Endothelial cell of umbilical vein (primary cell): ENCODE measurements at regions not wholly inside any gene's neighbourhood (a gene's known extent, or its start where the extent isn't known, plus 50 kb on each side); places are given as distances from the start of the nearest gene placed in this dataset.

Source experiments
- BruUV-seq: library from RNA; stranded (reverse); fragments of 400-500 nt; replicated peaks from 2 replicates; lab custom pipeline; 2021; lab: Mats Ljungman, UMichigan
- CTCF ChIA-PET: fragments of 300-600, 350-600 bp; sonication (Branson Sonifier 250); formaldehyde crosslinking; loops from one replicate; lab custom pipeline; 2021; ENCODE audit warnings: antibody characterized with exemption, inconsistent platforms; lab: Charles Lee
- POLR2A ChIA-PET: fragments of 300-600, 350-600 bp; sonication (Branson Sonifier 250); formaldehyde crosslinking; loops from one replicate; lab custom pipeline; 2021; ENCODE audit warnings: antibody characterized with exemption, inconsistent platforms; lab: Charles Lee
- DNase-seq: peaks from one replicate; pipeline ENCODE4 v3.0.0-alpha.2; 2011; ENCODE audit warnings: low read depth, low spot score
- FAIRE-seq: peaks from 2 replicates; lab custom pipeline; 2011; peaks lifted over from hg19 to GRCh38; lab: Jason Lieb, UNC
- H2AFZ ChIP-seq: 2 replicates; pipeline ENCODE4 v1.6.0; 2012; ENCODE audit warnings: low read depth, low read length, control low read depth, inconsistent platforms
- H3K27ac ChIP-seq: 2 replicates; pipeline ENCODE4 v1.5.1; 2011; ENCODE audit warnings: low read depth, mild to moderate bottlenecking, control low read depth, low read length, moderate library complexity; ENCODE audit not compliant: insufficient read depth
- H3K27me3 ChIP-seq, 2 experiments: 2 replicates each; pipeline versions ENCODE4 v1.6.0 to v1.6.1; 2011; ENCODE audit warnings: low read length in 2 of 2, mixed read lengths in 1 of 2; ENCODE audit not compliant: control insufficient read depth in 2 of 2, insufficient read depth in 2 of 2
- H3K36me3 ChIP-seq, 2 experiments: 2 replicates in 1 of 2; 3 replicates in 1 of 2; pipeline ENCODE4 v1.5.1; 2011; ENCODE audit warnings: low read length in 2 of 2, mild to moderate bottlenecking in 1 of 2, moderate library complexity in 1 of 2; ENCODE audit not compliant: control insufficient read depth in 2 of 2, insufficient read depth in 2 of 2; ENCODE audit errors: extremely low read depth in 1 of 2
- H3K4me1 ChIP-seq: 3 replicates; pipeline ENCODE4 v1.5.1; 2011; ENCODE audit warnings: mild to moderate bottlenecking, low read length; ENCODE audit not compliant: control insufficient read depth, insufficient read depth; ENCODE audit errors: extremely low read depth
- H3K4me2 ChIP-seq: 2 replicates; pipeline ENCODE4 v1.6.1; 2011; ENCODE audit warnings: low read length, control low read depth, mixed read lengths; ENCODE audit not compliant: insufficient read depth
- H3K4me3 ChIP-seq, 3 experiments: fragments of 200-600 bp in 1 of 3; sonication (generic), shearing (Covaris generic) in 1 of 3; replicated peaks in 1 of 3; 2 replicates each; pipeline ENCODE4 v1.5.1; 2011 to 2016; ENCODE audit warnings: control low read depth in 3 of 3, low read length in 3 of 3, mild to moderate bottlenecking in 2 of 3, inconsistent platforms in 1 of 3, low read depth in 1 of 3, moderate library complexity in 1 of 3; ENCODE audit not compliant: insufficient read depth in 1 of 3
- H3K79me2 ChIP-seq: 2 replicates; pipeline ENCODE4 v1.6.0; 2012; ENCODE audit warnings: low read length, inconsistent platforms; ENCODE audit not compliant: control insufficient read depth, insufficient read depth
- H3K9ac ChIP-seq: replicated peaks from 2 replicates; pipeline ENCODE3; 2011; ENCODE audit warnings: low read length, control low read depth; ENCODE audit not compliant: insufficient read depth; ENCODE audit errors: extremely low read depth
- H3K9me1 ChIP-seq: replicated peaks from 3 replicates; pipeline ENCODE4 v1.6.0; 2011; ENCODE audit warnings: mild to moderate bottlenecking, low read length; ENCODE audit not compliant: control insufficient read depth, insufficient read depth; ENCODE audit errors: extremely low read depth
- H3K9me3 ChIP-seq: replicated peaks from 2 replicates; pipeline ENCODE4 v1.5.1; 2012; ENCODE audit warnings: low read length, inconsistent platforms; ENCODE audit not compliant: control insufficient read depth, insufficient read depth
- H4K20me1 ChIP-seq: replicated peaks from 2 replicates; pipeline ENCODE3; 2011; ENCODE audit warnings: mild to moderate bottlenecking, low read length; ENCODE audit not compliant: control insufficient read depth, insufficient read depth; ENCODE audit errors: extremely low read depth
- CTCF ChIP-seq, 2 donors: IDR thresholded peaks; 1 replicate in 1 of 2; 2 replicates in 1 of 2; pipeline ENCODE4 v1.5.1; 2011; ENCODE audit warnings: low read length in 2 of 2, mild to moderate bottlenecking in 2 of 2, moderate library complexity in 2 of 2, control low read depth in 1 of 2, inconsistent platforms in 1 of 2, low read depth in 1 of 2; ENCODE audit not compliant: insufficient read depth in 1 of 2; ENCODE audit errors: extremely low read depth in 1 of 2
- EZH2 ChIP-seq: IDR thresholded peaks from 2 replicates; pipeline ENCODE4 v1.6.1; 2012; ENCODE audit warnings: borderline replicate concordance, low read depth, mild to moderate bottlenecking, moderate library complexity, low read length, inconsistent platforms; ENCODE audit not compliant: severe bottlenecking
- FOS ChIP-seq: IDR thresholded peaks from 2 replicates; pipeline ENCODE4 v1.6.1; 2011; ENCODE audit warnings: mild to moderate bottlenecking, low read length, moderate library complexity, borderline replicate concordance; ENCODE audit not compliant: insufficient read depth
- GATA2 ChIP-seq: IDR thresholded peaks from 2 replicates; pipeline ENCODE4 v1.7.0; 2011; ENCODE audit warnings: low read depth, mild to moderate bottlenecking, moderate library complexity, mixed read lengths, low read length; ENCODE audit not compliant: insufficient read length, insufficient read depth
- JUN ChIP-seq: IDR thresholded peaks from 2 replicates; pipeline ENCODE4 v1.6.1; 2011; ENCODE audit warnings: borderline replicate concordance, low read depth; ENCODE audit not compliant: insufficient read length, insufficient read depth
- MAX ChIP-seq: IDR thresholded peaks from 2 replicates; pipeline ENCODE4 v1.6.1; 2011; ENCODE audit not compliant: insufficient read depth, insufficient read length
- MYC ChIP-seq: IDR thresholded peaks from one replicate; pipeline ENCODE4 v1.6.1; 2011; ENCODE audit warnings: mild to moderate bottlenecking, low read depth, low read length
- POLR2A ChIP-seq: IDR thresholded peaks from 2 replicates; pipeline ENCODE4 v1.6.1; 2012; ENCODE audit warnings: low read depth, mild to moderate bottlenecking, control low read depth, low read length
- dilution Hi-C: fragments of 300-500 bp; cut with MboI; formaldehyde crosslinking; loops from one replicate; pipeline ENCODE4 v1.15.0; 2019; ENCODE audit warnings: low sequenced_read_pairs; ENCODE audit not compliant: extremely low pct_ligation_motif_present
- intact Hi-C: fragments of 100-400 bp; cut with micrococcal nuclease; formaldehyde crosslinking; loops from one replicate; pipeline ENCODE4 v1.10.0; 2022

- dilution Hi-C loops: no loop called here
- no peak for TF ChIP-seq CTCF (IDR thresholded peaks at IDR 0.05; ENCODE audit: extremely low read depth in 1 of 2, insufficient read depth in 1 of 2, low read depth in 1 of 2, low read length in 2 of 2)
- no peak for TF ChIP-seq EZH2
- no peak for TF ChIP-seq FOS
- TF ChIP-seq JUN: no peak
- TF ChIP-seq MYC: no peak
- no peak for TF ChIP-seq MAX
- no peak for TF ChIP-seq GATA2
- no peak for TF ChIP-seq POLR2A
- H3K9me1 ChIP-seq: no peaks in the 10 kb centered on the region
These were observed 184.1 kb downstream of the ZBTB18 start for GRCh38 chr1:244235157-244235556.

More at GRCh38 chr1:244235157-244235556, 184.1 kb downstream of the ZBTB18 start:
- Histone ChIP-seq H3K4me3 (no peak overlapping the region), H3K4me2 (no peak overlapping the region), H3K36me3 (no peaks in the 10 kb centered on the region), H3K4me1 (peaks cover 16% of the 10 kb centered on the region), H3K9ac (no peak overlapping the region), H3K9me3 (no peaks in the 10 kb centered on the region), H3K79me2 (no peaks in the 10 kb centered on the region), H4K20me1 (no peaks in the 10 kb centered on the region), H3K27ac (no peak overlapping the region), H3K27me3 (no peaks in the 10 kb centered on the region), H2AFZ (no peak overlapping the region)
- no TSS peak for BruUV-seq
- intact Hi-C loops: no loop called here
- POLR2A ChIA-PET: no interaction called here
- CTCF ChIA-PET: no interaction called here
- DNase-seq (no peak), FAIRE-seq (no peak)
